T-helper 2 cell (primary cell): ENCODE measurements at regions not wholly inside any gene's neighbourhood (a gene's known extent, or its start where the extent isn't known, plus 50 kb on each side); places are given as distances from the start of the nearest gene placed in this dataset.
"Not testable (repeated sequence)": the region's sequence is repeated elsewhere in the genome, so short reads cannot be mapped to it uniquely, and the experiment has no call there.

Experiments
- DNase-seq, 5 experiments: peaks; one replicate each; pipeline versions ENCODE4 v3.0.0 to v3.0.0-alpha.2; 2012 to 2022

- not testable (repeated sequence) for DNase-seq
Measured at GRCh38 chr5:174498575-174498974, 225.8 kb upstream of the MSX2 start.

- no peak for DNase-seq
Measured at GRCh38 chr5:174500636-174501035, 223.7 kb upstream of the MSX2 start.

- no peak for DNase-seq
Measured at GRCh38 chr5:174501461-174502069, 222.8 kb upstream of the MSX2 start.

GRCh38 chr5:174503086-174503460 lies 221.3 kb upstream of the MSX2 start:
- no peak for DNase-seq

- no peak for DNase-seq
Measured at GRCh38 chr5:174503461-174504265, 220.7 kb upstream of the MSX2 start.

GRCh38 chr5:174504266-174504726 lies 220.1 kb upstream of the MSX2 start:
- no peak for DNase-seq

GRCh38 chr5:174505621-174506020 lies 218.8 kb upstream of the MSX2 start:
- no peak for DNase-seq

- DNase-seq = not testable (repeated sequence)
Measured at GRCh38 chr5:174510782-174511453, 213.5 kb upstream of the MSX2 start.

GRCh38 chr5:174511714-174512253 lies 212.6 kb upstream of the MSX2 start:
- no peak for DNase-seq

GRCh38 chr5:174514325-174514724 lies 210.1 kb upstream of the MSX2 start:
- DNase-seq = no peak

- DNase-seq = no peak
Measured at GRCh38 chr5:174514983-174515394, 209.4 kb upstream of the MSX2 start.

- no peak for DNase-seq
Measured at GRCh38 chr5:174516741-174517140, 207.6 kb upstream of the MSX2 start.

- DNase-seq = no peak
Measured at GRCh38 chr5:174518512-174518911, 205.9 kb upstream of the MSX2 start.

GRCh38 chr5:174520420-174521396 lies 203.7 kb upstream of the MSX2 start:
- no peak for DNase-seq

- no peak for DNase-seq
Measured at GRCh38 chr5:174521449-174521848, 202.9 kb upstream of the MSX2 start.

GRCh38 chr5:174522480-174523260 lies 201.7 kb upstream of the MSX2 start:
- DNase-seq = no peak

- DNase-seq = no peak
Measured at GRCh38 chr5:174523311-174524071, 200.9 kb upstream of the MSX2 start.

- DNase-seq = no peak
Measured at GRCh38 chr5:174524351-174524750, 200.0 kb upstream of the MSX2 start.

GRCh38 chr5:174526177-174526576 lies 198.2 kb upstream of the MSX2 start:
- no peak for DNase-seq

- DNase-seq = no peak
Measured at GRCh38 chr5:174527916-174528540, 196.4 kb upstream of the MSX2 start.
